MM.1S (cell line): ENCODE measurements at regions not wholly inside any gene's neighbourhood (a gene's known extent, or its start where the extent isn't known, plus 50 kb on each side); places are given as distances from the start of the nearest gene placed in this dataset.

Experiments used
- DNase-seq: peaks from one replicate; pipeline ENCODE4 v3.0.0-alpha.2; 2015
- H2AFZ ChIP-seq: fragments of 300-600 bp; sonication (generic); 2 replicates; pipeline ENCODE4 v1.6.0; 2016; ENCODE audit warnings: antibody characterized with exemption, low read length
- H3F3A ChIP-seq: fragments of 300-600 bp; sonication (generic); 2 replicates; pipeline ENCODE4 v1.6.1; 2016; ENCODE audit warnings: mild to moderate bottlenecking, antibody characterized with exemption, low read length, moderate library complexity, mixed read lengths; ENCODE audit not compliant: insufficient read depth
- H3K27ac ChIP-seq: fragments of 300-600 bp; sonication (generic); 2 replicates; pipeline ENCODE4 v1.5.1; 2016; ENCODE audit warnings: mild to moderate bottlenecking, low read length
- H3K27me3 ChIP-seq: fragments of 300-600 bp; sonication (generic); replicated peaks from 2 replicates; pipeline ENCODE4 v1.6.0; 2016; ENCODE audit warnings: low read length; ENCODE audit not compliant: insufficient read depth
- H3K36me3 ChIP-seq: fragments of 300-600 bp; sonication (generic); replicated peaks from 2 replicates; pipeline ENCODE4 v1.6.1; 2016; ENCODE audit warnings: mild to moderate bottlenecking, low read length, mixed read lengths; ENCODE audit not compliant: insufficient read depth
- H3K4me1 ChIP-seq: fragments of 300-600 bp; sonication (generic); 2 replicates; pipeline ENCODE4 v1.6.1; 2016; ENCODE audit warnings: low read length, mixed read lengths
- H3K4me2 ChIP-seq: fragments of 300-600 bp; sonication (generic); 2 replicates; pipeline ENCODE4 v1.6.0; 2016; ENCODE audit warnings: low read depth, low read length
- H3K4me3 ChIP-seq: fragments of 300-600 bp; sonication (generic); 2 replicates; pipeline ENCODE4 v1.5.1; 2016; ENCODE audit warnings: low read length, mixed read lengths
- H3K79me2 ChIP-seq: fragments of 300-600 bp; sonication (generic); 2 replicates; pipeline ENCODE4 v1.6.1; 2016; ENCODE audit warnings: mixed run types, low read length, mixed read lengths
- H3K9ac ChIP-seq: fragments of 300-600 bp; sonication (generic); 2 replicates; pipeline ENCODE4 v1.6.1; 2016; ENCODE audit warnings: low read length, mixed read lengths
- H3K9me2 ChIP-seq: fragments of 300-600 bp; sonication (generic); replicated peaks from 2 replicates; pipeline ENCODE4 v1.6.1; 2016; ENCODE audit warnings: mild to moderate bottlenecking, low read length, mixed read lengths; ENCODE audit not compliant: insufficient read depth
- H3K9me3 ChIP-seq: fragments of 300-600 bp; sonication (generic); replicated peaks from 2 replicates; pipeline ENCODE4 v1.6.1; 2016; ENCODE audit warnings: mild to moderate bottlenecking, low read length, mixed read lengths; ENCODE audit not compliant: insufficient read depth
- H4K20me1 ChIP-seq: fragments of 300-600 bp; sonication (generic); 2 replicates; pipeline ENCODE4 v1.6.1; 2016; ENCODE audit warnings: mild to moderate bottlenecking, low read length, moderate library complexity, mixed read lengths; ENCODE audit not compliant: insufficient read depth
- EZH2 ChIP-seq: fragments of 300-600 bp; sonication (generic); optimal IDR thresholded peaks from 2 replicates; pipeline ENCODE3; 2017; ENCODE audit warnings: low read depth, mild to moderate bottlenecking, antibody characterized with exemption, low read length, mixed read lengths
- EZH2phosphoT487 ChIP-seq: fragments of 300-600 bp; sonication (generic); IDR thresholded peaks from 2 replicates; pipeline ENCODE4 v1.6.1; 2018; ENCODE audit warnings: antibody characterized with exemption, low read length
- TF ChIP-seq, protein P1 (sequence below): fragments of 300-600 bp; sonication (generic); IDR thresholded peaks from 2 replicates; pipeline ENCODE4 v1.5.1; 2016; ENCODE audit warnings: antibody characterized with exemption, low read length, mixed read lengths

- Histone ChIP-seq H3K9me3 (no peaks in the 10 kb centered on the region), H3K4me1 (no peaks in the 10 kb centered on the region), H3F3A (no peaks in the 10 kb centered on the region), H3K9ac (no peak overlapping the region), H3K36me3 (no peaks in the 10 kb centered on the region), H3K27me3 (no peaks in the 10 kb centered on the region), H3K9me2 (no peaks in the 10 kb centered on the region), H3K4me2 (no peak overlapping the region), H3K79me2 (no peaks in the 10 kb centered on the region), H2AFZ (no peak overlapping the region), H4K20me1 (no peaks in the 10 kb centered on the region), H3K27ac (no peak overlapping the region), H3K4me3 (no peak overlapping the region)
- no peak for DNase-seq
- TF ChIP-seq EZH2 (no peak), EZH2phosphoT487 (no peak)
- TF ChIP-seq, protein P1, sequence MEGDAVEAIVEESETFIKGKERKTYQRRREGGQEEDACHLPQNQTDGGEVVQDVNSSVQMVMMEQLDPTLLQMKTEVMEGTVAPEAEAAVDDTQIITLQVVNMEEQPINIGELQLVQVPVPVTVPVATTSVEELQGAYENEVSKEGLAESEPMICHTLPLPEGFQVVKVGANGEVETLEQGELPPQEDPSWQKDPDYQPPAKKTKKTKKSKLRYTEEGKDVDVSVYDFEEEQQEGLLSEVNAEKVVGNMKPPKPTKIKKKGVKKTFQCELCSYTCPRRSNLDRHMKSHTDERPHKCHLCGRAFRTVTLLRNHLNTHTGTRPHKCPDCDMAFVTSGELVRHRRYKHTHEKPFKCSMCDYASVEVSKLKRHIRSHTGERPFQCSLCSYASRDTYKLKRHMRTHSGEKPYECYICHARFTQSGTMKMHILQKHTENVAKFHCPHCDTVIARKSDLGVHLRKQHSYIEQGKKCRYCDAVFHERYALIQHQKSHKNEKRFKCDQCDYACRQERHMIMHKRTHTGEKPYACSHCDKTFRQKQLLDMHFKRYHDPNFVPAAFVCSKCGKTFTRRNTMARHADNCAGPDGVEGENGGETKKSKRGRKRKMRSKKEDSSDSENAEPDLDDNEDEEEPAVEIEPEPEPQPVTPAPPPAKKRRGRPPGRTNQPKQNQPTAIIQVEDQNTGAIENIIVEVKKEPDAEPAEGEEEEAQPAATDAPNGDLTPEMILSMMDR: no peak
Observed at GRCh38 chr5:30594331-30594730, 599.2 kb upstream of the CDH6 start.

GRCh38 chr5:30592833-30593232 lies 600.7 kb upstream of the CDH6 start:
- no peak for DNase-seq
- Histone ChIP-seq H3K4me2 (no peak overlapping the region), H4K20me1 (no peaks in the 10 kb centered on the region), H3K79me2 (no peaks in the 10 kb centered on the region), H3K36me3 (no peaks in the 10 kb centered on the region), H3K4me3 (no peak overlapping the region), H3K27me3 (no peaks in the 10 kb centered on the region), H3F3A (no peaks in the 10 kb centered on the region), H2AFZ (no peak overlapping the region), H3K4me1 (no peaks in the 10 kb centered on the region), H3K9me2 (no peaks in the 10 kb centered on the region), H3K9ac (no peak overlapping the region), H3K27ac (no peak overlapping the region), H3K9me3 (no peaks in the 10 kb centered on the region)
- TF ChIP-seq EZH2: no peak
- TF ChIP-seq, protein P1: no peak
- TF ChIP-seq EZH2phosphoT487: no peak

DNA sequence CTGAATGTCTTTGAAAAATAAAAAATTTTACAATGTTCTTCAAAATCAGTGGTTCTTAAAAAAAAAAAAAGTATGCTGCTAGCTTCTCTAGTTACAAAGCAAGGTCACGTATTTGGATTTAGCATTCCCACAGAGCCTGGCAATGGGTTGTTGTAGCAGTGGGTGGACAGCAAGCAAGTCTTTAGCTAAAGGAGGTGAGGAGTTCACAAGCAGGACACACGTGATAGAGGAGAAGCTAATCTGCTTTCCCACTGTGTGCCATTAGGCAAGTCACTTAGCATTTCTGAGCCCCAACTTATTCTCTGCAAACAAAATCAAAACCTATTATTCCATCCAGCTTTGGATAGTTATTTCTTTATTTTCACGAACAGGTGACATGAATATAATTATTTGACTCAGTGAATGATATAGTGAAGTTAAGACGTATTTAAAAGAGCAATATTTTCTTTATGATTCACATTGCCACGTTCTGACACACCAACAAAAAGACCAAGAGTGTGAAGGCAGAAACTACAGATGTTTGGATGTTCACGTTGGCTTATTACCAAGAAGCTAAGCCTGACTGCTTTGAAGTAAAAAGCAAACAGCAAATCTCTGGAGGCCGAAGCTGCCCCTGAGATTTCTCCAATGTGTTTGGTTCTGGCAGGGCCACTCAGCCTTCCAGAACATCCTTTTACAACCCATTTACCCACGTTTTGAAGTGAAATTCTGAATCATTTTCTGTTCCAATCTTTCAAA lies 612.1 kb upstream of the CDH6 start:
- H3K27me3 ChIP-seq: no peaks in the 10 kb centered on the region
- no peak for DNase-seq
- no peak overlapping the region for H3K4me2 ChIP-seq
- H3K4me3 ChIP-seq: no peak overlapping the region
- H3F3A ChIP-seq: no peaks in the 10 kb centered on the region
- H3K36me3 ChIP-seq: no peaks in the 10 kb centered on the region
- no peaks in the 10 kb centered on the region for H4K20me1 ChIP-seq
- H3K9me2 ChIP-seq: no peaks in the 10 kb centered on the region
- TF ChIP-seq EZH2phosphoT487: no peak
- no peak for TF ChIP-seq EZH2
- TF ChIP-seq, protein P1: no peak
- H3K4me1 ChIP-seq: no peaks in the 10 kb centered on the region
- H2AFZ ChIP-seq: no peak overlapping the region
- no peaks in the 10 kb centered on the region for H3K79me2 ChIP-seq
- H3K9ac ChIP-seq: no peak overlapping the region
- no peaks in the 10 kb centered on the region for H3K9me3 ChIP-seq
- no peak overlapping the region for H3K27ac ChIP-seq
